ENCODE measurements at regions not wholly inside any gene's neighbourhood (a gene's known extent, or its start where the extent isn't known, plus 50 kb on each side); places are given as distances from the start of the nearest gene placed in this dataset.
"Not testable (repeated sequence)": the region's sequence is repeated elsewhere in the genome, so short reads cannot be mapped to it uniquely, and the experiment has no call there.

DNA sequence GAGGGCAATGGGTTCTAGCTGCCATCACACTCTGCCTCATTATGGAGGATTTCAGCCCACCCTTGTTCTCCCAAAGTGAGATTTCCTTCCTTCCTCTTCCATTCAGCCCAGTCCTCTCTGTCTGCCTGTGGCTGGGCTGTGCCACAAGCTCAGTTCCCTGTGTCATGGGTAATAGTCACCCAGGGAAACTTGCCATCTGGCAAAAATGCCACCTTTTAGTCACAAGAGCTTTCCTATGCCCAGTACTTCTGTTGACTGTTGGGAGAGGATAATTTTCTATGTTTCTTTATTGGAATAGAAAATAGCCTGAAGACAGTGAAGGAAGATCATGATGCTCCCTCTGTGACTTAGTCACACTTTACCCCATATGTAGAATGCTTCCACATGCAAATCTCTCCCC, 71.4 kb downstream of the TLR4 start:
- DNase-seq = no peak

DNA sequence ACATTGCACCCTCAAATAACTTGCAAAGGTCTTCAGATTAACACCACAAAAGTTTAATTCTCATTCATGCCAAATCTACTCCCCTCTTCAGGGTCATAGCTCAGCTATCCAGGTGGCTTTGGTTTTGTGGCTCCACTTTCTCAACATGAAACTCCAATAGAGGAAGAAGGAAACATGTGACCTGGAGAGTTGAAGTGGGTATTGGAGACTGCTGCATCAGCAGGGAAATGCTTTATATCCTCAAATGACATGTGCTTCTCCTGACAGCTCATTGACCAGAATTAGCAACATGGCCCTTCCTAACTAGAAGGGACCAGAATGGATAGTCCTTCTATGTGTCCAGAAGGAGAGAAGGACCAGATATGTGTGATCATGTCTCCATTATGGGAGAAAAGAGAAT, 73.6 kb downstream of the TLR4 start:
- no peak for DNase-seq

DNA sequence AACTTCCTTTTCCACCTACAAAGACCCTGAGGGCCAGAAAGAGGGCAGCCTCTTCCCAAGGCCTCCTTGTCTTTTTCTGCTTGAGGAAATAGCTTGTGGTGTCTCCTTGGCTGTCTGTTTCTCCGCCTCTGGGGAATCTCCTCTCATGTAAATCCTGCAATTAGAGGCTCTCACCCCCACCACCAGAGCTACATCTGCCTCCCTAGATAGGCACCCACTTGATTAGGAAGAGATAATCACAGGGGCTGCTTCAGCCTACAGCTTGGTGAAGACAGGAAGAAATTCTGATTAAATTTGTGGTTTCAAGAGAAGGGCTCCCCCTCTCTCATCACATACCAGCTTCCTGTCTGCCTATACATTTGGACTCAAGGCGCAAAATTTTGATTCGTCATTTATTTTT, 75.6 kb downstream of the TLR4 start:
- DNase-seq = no peak

DNA sequence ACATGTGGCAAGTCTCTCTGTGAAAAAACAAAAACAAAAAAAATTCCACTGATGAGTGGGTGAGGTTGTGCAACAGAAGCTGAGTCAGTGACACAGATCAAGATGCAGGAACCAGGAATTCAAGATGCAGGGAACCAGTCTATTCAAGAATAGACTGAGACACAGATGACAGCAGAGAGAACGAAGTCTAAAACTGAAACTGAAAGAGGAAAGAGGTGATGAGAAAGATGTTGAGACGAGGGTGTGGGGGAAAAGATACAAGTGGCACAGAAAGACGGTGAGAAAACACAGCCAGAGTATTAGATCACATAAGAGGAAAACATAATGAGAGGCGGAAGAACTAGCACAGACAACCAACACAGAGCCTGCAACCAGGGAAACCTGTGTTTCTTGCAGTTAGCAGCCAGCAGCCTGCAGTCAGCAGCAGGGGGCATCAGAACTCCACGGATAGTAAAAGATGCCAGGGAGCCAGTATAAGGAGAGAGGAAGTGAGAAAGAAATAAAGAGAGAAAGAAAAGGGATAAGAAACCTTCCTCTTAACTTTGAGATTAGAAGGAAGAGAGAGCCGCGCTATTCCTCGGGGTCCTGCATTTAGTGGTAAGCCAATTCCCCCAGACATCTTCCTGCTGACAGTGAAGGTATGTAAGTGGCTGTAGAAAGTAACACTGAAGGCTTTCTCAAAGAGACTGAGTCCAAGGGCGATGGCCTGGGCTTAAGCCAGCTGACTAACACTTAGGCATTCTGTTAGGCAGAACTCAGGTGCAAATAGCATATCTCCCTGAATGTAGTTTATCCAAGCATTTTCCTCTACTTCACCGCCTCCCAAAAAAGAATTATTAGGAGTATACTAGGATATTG, 79.0 kb downstream of the TLR4 start:
- peak; percentile 41 for DNase-seq

DNA sequence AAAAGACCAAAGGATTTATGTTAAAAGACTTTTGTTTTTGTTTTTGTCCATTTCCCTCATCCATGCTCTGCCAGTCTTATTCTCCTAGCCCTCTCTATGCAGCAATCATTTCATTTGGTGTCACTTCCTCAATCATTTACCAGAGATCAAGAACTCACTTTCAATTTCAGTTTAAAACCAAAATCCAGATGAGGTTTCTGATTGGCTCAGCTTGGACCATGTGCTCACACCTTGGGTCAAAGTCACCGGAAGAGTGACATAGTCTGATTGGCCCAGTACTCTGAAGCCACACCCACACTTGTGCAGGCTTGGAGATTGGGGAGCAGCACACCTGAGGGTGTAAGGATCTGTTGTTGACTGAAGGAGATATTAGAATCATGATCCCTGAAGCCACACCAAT, 79.6 kb downstream of the TLR4 start:
- peak; percentile 17 for DNase-seq

DNA sequence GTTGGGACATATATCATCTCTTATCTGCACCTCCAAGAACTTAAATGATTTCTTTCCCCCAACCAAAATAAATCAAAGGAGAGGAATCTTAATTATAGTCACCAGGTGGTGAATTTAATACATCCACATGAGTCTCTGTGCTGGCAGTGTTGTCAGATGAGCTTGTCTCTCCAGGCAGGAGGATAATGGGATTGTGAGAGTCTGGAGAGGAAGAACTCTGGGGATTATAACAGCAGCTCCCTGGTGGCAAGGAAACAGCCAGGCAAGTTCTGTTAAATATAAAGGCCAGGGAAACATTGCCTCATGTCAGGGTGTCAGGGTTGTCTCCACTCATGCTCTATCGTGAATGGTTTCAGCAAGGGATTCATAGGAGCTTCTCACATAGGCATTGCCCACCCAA, 80.8 kb downstream of the TLR4 start:
- DNase-seq = no peak

DNA sequence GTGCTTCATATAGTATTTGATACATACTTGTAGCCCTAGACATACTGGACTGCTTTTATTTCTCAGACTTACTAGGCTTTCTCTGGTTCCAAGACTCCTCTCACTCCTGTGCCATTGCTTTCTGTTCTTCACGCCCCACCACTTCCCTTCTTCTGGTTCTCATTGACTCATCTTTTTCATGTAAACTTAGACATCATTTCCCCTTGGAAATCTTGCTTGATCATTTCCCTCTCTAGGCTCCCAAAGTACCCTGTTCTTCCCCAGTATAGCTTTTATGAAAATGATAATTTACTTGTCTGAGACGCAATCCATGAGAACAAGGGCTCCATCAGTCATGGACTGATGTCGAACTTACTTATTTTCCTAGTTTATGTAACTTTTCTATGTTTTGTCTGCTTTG, 83.5 kb downstream of the TLR4 start:
- no peak for DNase-seq

DNA sequence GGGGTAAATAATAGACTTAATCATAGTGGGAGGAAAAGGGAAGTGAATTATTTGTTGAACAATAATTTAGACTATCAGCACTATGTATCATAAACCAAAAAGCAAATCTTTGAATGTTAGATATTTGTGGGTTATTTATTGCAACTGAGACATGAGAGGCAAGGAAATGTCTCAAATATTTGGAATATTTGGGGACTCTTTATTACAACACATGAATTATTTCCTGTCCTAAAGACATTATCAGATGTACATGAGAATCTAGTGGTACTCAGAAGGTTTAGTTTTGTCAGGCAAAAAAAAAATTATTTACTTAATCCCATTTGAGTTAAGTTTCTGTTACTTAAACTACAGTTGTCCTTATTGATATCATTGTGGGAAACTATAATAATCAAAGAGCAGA, 91.1 kb downstream of the TLR4 start:
- DNase-seq = no peak

DNA sequence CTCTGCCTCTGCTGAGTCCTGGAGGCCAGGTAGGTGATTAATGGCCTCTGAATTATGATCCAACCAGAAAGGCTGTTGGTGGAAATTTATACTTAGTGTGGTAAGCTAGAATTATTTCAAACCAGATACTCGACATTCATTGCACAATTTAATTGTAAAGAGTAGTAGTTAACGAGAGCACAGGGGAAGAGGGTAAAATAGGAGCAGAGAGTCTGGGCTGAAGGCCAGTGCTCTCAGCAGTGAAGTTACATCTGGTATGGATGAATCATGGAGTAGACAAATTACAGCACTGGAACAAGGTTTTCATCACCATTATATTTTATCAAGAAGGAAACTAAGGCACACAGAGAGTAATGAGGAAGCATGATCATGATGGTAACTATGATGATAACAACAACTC, 92.5 kb downstream of the TLR4 start:
- no peak for DNase-seq

DNA sequence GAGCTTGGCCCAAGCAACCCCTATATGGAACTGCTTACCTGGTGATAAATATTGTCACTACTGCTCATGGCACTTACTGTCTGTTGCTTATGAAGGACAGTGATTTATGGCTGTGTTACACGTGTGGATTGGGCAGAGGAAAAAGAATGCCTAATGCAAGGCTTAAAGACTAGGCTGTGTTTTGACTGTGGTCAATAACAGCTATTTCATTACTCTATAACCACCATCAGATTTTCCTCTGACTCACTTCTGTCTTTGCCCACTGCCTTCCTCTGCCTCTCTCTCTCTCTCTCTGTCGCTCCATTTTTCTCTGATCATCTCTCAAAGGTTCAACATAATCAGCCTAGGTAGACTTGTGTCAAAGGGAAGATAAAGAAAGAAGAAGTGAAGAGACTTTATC, 96.2 kb downstream of the TLR4 start:
- DNase-seq = no peak

DNA sequence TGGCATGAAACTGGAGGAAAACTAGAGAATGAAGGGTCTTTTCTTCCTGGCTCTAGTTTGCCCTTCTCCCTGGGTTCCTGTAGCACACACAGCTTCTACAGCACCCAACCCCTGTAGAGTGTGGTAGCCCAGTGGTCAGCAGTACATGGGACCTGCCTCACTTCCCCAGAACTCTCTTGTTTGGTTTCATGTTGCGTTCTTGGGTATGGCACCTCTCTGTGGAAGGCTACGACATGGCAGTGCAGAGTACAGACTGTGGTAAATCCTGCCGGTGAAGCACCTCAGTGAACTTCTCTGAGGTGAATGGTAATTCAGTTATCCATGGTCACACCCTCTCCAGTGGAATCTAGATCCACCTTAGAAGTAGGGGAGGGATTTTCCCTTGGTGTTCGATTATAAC, 105.5 kb downstream of the TLR4 start:
- DNase-seq = no peak

DNA sequence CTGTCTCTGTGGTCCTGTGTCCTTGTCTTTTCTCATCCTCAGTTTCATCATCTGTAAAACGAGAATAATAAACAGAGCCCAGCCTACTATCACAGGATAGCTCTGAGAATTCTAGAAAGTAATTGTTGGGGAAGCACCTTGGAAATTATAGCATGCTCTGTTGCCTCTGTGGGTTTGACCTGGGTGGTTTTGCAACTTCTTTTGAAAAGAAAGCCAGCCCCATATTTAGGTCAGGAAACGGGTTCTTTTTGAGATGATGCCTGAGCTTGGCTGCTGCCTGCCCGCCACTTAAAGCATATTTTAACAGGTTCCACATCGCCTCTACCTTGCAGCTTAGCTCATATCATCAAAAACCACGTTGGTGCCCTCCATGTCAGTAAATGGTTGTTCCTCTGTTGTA, 111.1 kb downstream of the TLR4 start:
- DNase-seq = no peak

DNA sequence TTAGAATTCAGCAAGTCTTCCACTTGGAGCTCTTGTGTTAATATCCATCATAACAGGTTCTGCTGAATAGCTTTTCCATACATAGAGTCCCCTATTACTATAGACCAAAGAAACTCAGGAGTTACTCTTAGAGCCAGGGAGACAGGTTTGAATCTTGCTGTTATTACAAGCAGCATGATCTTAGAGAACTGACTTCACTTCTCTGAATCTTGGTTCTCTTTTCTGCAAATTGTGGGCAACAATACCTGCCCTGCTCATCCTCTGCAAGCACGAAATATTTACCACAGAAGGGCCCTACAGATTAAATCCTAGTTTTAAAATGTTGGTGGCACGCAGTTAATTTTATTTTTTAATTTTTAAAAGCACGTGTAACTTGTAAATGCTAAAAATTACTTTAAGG, 111.7 kb downstream of the TLR4 start:
- DNase-seq = no peak

DNA sequence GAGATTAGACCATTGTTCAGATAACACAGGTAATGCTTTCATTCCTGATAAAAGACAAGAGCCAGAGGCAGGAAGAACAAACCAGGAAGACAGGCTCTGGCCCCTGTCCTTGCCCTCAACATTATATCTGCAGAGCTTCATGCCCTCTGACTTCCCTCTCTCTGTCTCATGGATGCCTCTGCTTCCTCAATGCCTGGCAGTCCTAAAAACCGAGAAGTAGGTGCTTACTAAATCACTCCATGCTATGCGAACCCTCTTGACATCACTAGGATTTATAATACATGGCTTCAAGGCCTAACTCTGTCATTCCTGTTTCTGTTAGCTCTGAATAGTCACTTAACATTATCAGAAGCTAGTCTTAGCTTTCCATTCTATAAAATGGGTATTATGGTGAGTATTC, 117.8 kb downstream of the TLR4 start:
- DNase-seq = no peak

DNA sequence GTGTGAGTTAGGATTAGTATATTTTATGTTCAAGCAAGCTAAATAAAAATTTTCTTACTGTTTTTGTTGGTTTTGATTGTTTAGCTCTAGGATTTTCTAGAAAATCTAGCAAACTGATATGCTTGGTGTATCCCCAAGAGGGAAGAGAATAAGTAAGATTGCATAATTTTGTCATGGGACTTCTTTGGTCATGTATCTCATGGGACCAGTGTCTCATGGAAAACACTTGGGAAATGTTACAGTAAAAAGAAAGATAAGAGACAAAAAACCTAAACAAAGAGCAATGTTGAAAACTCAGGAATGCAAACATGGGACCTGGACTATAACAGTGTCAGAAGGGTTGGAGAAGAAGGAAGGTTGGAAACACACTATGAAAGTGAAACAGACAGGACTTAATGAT, 119.4 kb downstream of the TLR4 start:
- no peak for DNase-seq

DNA sequence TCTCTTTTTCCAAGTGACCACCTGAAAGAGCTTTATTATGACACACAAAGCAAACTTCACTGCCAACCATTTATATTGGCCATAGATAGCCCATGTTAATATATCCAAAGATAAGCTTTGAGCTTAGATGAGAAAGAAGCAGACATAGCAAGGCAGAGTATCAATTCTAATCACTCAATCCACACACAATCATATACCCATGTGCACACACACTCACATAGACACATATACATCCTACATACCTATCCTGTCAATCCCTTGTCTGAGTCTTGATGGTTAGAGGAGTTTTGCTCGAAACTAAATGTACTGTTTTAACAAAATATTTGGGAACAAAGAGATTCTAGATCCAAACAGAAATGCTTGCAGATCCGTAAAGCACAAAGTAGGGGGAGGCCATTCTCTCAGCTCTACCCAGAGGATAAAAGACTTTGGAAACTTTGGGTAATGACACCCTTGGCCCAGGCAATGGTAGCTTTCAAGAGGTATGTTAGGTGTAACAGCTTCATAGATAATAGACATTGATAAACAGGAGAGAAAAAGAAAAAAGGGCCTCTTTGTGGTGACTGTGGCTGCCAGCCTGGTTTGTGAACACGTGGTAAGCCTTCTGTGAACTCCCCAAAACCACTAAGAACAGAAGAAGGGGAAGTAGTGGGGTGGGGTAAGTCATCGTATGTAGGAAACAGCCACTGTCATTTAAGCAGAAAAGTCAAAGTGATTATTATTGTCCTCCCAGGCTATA, 121.6 kb downstream of the TLR4 start:
- DNase-seq = peak; percentile 40

DNA sequence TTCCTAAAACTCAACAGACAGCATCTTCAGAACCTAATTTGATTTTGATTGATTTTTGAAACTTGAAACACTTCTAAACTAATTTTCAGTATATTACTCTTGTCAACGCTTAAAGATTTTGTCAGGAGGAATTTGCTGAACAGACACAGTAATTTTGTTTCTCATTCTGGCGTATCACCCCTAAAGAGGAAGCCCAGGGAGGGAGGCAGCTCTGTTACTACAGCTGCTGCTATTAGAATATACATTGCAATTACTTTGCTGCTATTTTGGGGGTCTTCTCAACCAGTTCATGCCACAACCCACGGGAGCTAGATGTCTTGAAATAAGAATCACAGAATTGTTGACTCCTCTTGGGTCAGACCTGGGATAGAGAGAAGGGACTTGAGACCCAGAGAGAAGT, 122.6 kb downstream of the TLR4 start:
- no peak for DNase-seq

DNA sequence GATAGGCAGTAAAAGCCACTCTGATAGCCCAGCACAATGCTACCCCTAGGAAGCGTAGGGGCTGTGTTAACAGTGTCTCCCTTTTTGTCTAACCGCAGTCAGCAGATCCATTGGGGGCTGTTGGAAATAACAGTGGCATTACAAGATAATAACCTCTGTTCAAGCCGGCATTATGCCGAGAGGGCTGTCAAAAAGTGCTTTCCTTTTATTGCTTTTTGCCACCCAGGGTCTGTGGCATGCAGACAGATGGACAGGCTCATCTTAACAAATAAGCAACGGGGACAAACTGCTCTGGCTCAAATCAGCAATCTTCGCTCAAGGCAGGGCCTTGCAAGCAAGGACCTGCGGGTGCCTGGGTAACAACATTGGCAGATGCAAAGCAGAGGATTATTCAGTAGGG, 123.3 kb downstream of the TLR4 start:
- DNase-seq = no peak

DNA sequence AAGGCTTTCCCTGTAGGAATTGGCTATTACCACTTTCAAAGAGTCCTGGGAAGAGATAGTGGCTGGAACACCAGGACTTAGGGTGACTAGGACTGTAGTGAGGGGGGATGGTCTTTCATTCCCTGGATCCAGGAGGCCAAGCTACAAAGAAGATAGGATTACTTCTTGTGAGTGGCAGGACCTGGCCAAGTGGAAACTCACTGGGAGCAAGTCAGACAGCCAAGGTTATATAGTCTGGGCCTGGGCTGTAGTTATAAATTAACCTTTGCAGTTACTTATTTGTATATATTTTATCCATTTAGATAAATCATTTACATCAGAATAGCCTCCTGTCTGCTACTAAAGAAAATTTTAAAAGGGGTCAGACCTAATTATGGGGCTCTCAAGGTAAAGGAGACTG, 124.3 kb downstream of the TLR4 start:
- DNase-seq = no peak

DNA sequence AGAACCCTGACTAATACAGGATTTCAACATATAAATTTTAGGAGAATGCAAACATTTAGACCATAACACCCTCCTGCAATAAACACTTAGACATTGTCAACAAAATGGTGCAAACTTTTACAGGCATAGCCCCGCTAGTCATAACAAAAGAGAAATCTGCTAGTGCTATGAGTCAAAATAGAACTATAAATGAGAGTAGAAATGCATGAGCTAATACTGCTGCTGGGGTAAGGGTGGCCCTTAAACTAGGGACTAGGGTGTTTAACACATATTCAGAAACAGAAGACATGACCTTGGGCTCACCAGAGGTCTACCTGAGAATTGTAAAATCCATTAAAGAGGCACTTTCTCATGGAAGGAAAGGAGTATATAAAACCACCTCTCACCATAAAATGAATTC, 131.6 kb downstream of the TLR4 start:
- no peak for DNase-seq

DNA sequence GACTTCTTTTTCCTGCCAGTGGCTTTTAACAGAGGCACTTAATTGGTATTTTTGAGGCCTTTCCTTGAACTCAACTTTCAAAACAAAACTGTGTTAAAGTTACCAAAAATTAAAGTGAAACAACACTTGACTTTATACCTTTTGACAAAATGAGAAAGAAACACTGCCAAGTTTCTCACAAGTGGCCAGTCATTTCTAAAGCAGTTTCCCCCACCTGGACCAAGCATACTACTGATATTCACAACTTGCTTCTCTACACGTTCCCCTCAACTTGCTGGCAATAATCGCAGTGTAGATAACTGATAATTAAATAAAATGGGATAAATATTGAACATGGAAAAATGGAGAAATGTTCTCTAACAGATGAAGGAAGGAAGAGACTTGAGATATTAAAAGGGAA, 135.7 kb downstream of the TLR4 start:
- no peak for DNase-seq

DNA sequence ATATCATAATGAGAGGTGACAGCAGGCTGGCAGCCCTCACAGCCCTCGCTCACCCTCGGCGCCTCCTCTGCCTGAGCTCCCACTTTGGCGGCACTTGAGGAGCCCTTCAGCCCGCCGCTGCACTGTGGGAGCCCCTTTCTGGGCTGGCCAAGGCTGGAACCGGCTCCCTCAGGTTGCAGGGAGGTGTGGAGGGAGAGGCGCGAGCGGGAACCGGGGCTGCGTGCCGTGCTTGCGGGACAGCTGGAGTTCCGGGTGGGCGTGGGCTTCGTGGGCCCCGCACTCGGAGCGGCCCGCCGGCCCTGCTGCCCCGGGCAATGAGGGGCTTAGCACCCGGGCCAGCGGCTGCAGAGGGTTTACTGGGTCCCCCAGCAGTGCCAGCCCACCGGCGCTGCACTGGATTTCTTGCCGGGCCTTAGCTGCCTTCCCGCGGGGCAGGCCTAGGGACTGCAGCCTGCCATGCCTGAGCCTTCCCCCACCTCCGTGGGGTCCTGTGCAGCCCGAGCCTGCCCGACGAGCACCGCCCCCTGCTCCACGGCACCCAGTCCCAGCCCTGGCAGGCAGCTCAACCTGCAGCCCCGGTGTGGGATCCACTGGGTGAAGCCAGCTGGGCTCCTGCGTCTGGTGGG, 147.7 kb downstream of the TLR4 start:
- not testable (repeated sequence) for DNase-seq

DNA sequence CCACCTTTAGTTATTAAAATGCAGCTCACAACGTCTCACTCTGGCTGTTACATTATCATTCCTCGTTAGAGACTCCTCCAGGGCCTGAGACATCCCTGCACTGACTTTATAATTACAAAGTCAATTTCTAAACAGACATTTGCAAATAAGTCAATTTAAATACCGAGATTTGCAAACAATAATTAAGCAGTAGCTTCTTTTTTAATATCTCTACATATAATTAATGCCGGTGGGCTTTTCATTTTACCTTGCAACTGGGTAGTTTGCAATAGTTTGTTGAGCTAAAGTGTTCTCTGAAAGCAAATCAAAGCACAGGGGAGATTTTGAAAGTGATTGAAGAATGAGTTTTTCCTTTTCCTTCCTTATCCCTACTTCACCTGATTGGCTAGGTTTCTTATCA, 154.4 kb downstream of the TLR4 start:
- DNase-seq = no peak

DNA sequence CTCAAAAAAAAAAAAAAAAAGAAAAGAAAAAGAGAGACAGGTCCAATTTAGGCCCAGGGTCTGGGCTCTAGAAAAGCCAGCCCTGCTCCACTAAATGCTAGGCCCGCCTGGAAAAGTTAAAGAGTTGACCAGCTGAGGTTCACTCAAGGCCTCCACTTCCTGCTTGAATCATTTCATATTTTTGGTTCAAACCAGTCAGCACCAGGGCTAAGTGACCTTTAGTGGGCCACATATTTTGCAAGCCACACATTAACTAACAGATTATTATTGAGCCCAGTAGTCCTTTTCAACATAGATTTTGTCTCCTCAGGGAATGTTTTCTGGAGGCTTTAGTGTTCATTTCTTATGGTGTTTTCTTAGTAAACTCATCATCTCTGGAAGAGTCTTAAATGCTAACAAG, 156.6 kb downstream of the TLR4 start:
- no peak for DNase-seq

Measured in stimulated activated CD4-positive, alpha-beta T cell treated with anti-CD3 and anti-CD28 coated beads, Interleukin-1b, Interleukin-23, amount 100 ng/mL, for 48 hours (primary cell).